ENCODE measurements at regions not wholly inside any gene's neighbourhood (a gene's known extent, or its start where the extent isn't known, plus 50 kb on each side); places are given as distances from the start of the nearest gene placed in this dataset.
A peak's percentile ranks its signal among the peaks of the same experiment; 100 is the strongest.

GRCh38 chr6:81054036-81054435 is 698.4 kb downstream of the TENT5A start:
- Histone ChIP-seq H3K27me3 (ENCODE audit: control insufficient read depth, insufficient read depth, low read length) (no peaks in the 10 kb centered on the region), H3K4me1 (ENCODE audit: control insufficient read depth in 2 of 3, insufficient read depth in 2 of 3, low read depth in 1 of 3, low read length in 3 of 3) (no peaks in the 10 kb centered on the region), H3K36me3 (ENCODE audit: control insufficient read depth in 2 of 3, insufficient read depth in 3 of 3, low read length in 3 of 3) (no peaks in the 10 kb centered on the region), H3K9ac (ENCODE audit: low read length in 3 of 3) (no peak overlapping the region), H3K9me3 (ENCODE audit: control insufficient read depth in 2 of 3, insufficient read depth in 1 of 3, low read length in 3 of 3) (no peaks in the 10 kb centered on the region), H3K4me3 (ENCODE audit: low read length in 3 of 3) (no peak overlapping the region), H3K27ac (ENCODE audit: low read depth in 2 of 2, low read length in 2 of 2) (no peak overlapping the region)
- no peak for TF ChIP-seq CTCF (IDR thresholded peaks at IDR 0.05; ENCODE audit: borderline replicate concordance, extremely low read depth, insufficient read depth)
- no peak for DNase-seq
- FAIRE-seq, result no peak
- intact Hi-C loops (cut with DNase I), result no loop called here

- Histone ChIP-seq H3K36me3 (ENCODE audit: control insufficient read depth in 2 of 3, insufficient read depth in 3 of 3, low read length in 3 of 3) (no peaks in the 10 kb centered on the region), H3K27ac (ENCODE audit: low read depth in 2 of 2, low read length in 2 of 2) (no peak overlapping the region), H3K4me1 (ENCODE audit: control insufficient read depth in 2 of 3, insufficient read depth in 2 of 3, low read depth in 1 of 3, low read length in 3 of 3) (no peaks in the 10 kb centered on the region), H3K9me3 (ENCODE audit: control insufficient read depth in 2 of 3, insufficient read depth in 1 of 3, low read length in 3 of 3) (no peaks in the 10 kb centered on the region), H3K9ac (ENCODE audit: low read length in 3 of 3) (no peak overlapping the region), H3K27me3 (ENCODE audit: control insufficient read depth, insufficient read depth, low read length) (no peaks in the 10 kb centered on the region), H3K4me3 (ENCODE audit: low read length in 3 of 3) (no peak overlapping the region)
- DNase-seq (no peak), FAIRE-seq (no peak)
- intact Hi-C loops (cut with DNase I), result no loop called here
- no peak for TF ChIP-seq CTCF (IDR thresholded peaks at IDR 0.05; ENCODE audit: borderline replicate concordance, extremely low read depth, insufficient read depth)
Measured at GRCh38 chr6:81051952-81052351, 700.5 kb downstream of the TENT5A start.

GRCh38 chr6:81049425-81050042 is 702.9 kb downstream of the TENT5A start:
- Histone ChIP-seq H3K4me3 (ENCODE audit: low read length in 3 of 3) (no peak overlapping the region), H3K36me3 (ENCODE audit: control insufficient read depth in 2 of 3, insufficient read depth in 3 of 3, low read length in 3 of 3) (no peaks in the 10 kb centered on the region), H3K27ac (ENCODE audit: low read depth in 2 of 2, low read length in 2 of 2) (no peak overlapping the region), H3K27me3 (ENCODE audit: control insufficient read depth, insufficient read depth, low read length) (no peaks in the 10 kb centered on the region), H3K9me3 (ENCODE audit: control insufficient read depth in 2 of 3, insufficient read depth in 1 of 3, low read length in 3 of 3) (no peaks in the 10 kb centered on the region), H3K9ac (ENCODE audit: low read length in 3 of 3) (no peak overlapping the region), H3K4me1 (ENCODE audit: control insufficient read depth in 2 of 3, insufficient read depth in 2 of 3, low read depth in 1 of 3, low read length in 3 of 3) (no peaks in the 10 kb centered on the region)
- TF ChIP-seq CTCF (IDR thresholded peaks at IDR 0.05; ENCODE audit: borderline replicate concordance, extremely low read depth, insufficient read depth), result no peak
- intact Hi-C loops (cut with DNase I), result no loop called here
- DNase-seq (no peak), FAIRE-seq (no peak)

GRCh38 chr6:81031416-81031815 is 721.1 kb downstream of the TENT5A start:
- Histone ChIP-seq H3K9ac (ENCODE audit: low read length in 3 of 3) (no peak overlapping the region), H3K9me3 (ENCODE audit: control insufficient read depth in 2 of 3, insufficient read depth in 1 of 3, low read length in 3 of 3) (no peaks in the 10 kb centered on the region), H3K36me3 (ENCODE audit: control insufficient read depth in 2 of 3, insufficient read depth in 3 of 3, low read length in 3 of 3) (no peaks in the 10 kb centered on the region), H3K4me3 (ENCODE audit: low read length in 3 of 3) (no peak overlapping the region), H3K4me1 (ENCODE audit: control insufficient read depth in 2 of 3, insufficient read depth in 2 of 3, low read depth in 1 of 3, low read length in 3 of 3) (no peaks in the 10 kb centered on the region), H3K27me3 (ENCODE audit: control insufficient read depth, insufficient read depth, low read length) (no peaks in the 10 kb centered on the region), H3K27ac (ENCODE audit: low read depth in 2 of 2, low read length in 2 of 2) (no peak overlapping the region)
- DNase-seq (peak in 2 of 5 donors; percentile 0 to 6), FAIRE-seq (no peak)
- intact Hi-C loops (cut with DNase I), result no loop called here
- no peak for TF ChIP-seq CTCF (IDR thresholded peaks at IDR 0.05; ENCODE audit: borderline replicate concordance, extremely low read depth, insufficient read depth)

All from kidney (tissue), 13 donors.